ENCODE measurements at regions not wholly inside any gene's neighbourhood (a gene's known extent, or its start where the extent isn't known, plus 50 kb on each side); places are given as distances from the start of the nearest gene placed in this dataset.

DNA sequence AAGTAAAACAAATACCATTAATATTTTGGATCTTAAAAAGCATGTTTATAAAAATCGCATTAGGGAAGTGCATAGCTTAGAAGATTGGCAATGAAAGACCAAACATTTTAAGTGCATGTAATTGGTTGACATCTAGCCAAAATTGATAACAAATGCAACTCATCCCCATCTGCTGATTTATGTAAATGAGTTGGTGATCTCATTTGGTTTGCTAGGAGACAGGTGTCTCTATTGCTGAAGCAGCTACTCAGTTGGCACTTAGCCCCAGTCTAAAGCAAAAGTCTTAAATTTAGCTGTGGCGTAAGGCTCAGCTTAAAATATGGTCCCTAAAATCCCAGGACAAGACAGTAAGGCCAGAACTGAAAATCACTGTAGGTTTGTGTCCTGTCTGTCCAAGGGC lies 113.5 kb upstream of the CHL1 start:
- DNase-seq (ENCODE audit: low spot score) = no peak
- TF ChIP-seq, protein P1, sequence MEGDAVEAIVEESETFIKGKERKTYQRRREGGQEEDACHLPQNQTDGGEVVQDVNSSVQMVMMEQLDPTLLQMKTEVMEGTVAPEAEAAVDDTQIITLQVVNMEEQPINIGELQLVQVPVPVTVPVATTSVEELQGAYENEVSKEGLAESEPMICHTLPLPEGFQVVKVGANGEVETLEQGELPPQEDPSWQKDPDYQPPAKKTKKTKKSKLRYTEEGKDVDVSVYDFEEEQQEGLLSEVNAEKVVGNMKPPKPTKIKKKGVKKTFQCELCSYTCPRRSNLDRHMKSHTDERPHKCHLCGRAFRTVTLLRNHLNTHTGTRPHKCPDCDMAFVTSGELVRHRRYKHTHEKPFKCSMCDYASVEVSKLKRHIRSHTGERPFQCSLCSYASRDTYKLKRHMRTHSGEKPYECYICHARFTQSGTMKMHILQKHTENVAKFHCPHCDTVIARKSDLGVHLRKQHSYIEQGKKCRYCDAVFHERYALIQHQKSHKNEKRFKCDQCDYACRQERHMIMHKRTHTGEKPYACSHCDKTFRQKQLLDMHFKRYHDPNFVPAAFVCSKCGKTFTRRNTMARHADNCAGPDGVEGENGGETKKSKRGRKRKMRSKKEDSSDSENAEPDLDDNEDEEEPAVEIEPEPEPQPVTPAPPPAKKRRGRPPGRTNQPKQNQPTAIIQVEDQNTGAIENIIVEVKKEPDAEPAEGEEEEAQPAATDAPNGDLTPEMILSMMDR (IDR thresholded peaks at IDR 0.05) = no peak
- no peak for ATAC-seq (ENCODE audit: low FRiP score)

DNA sequence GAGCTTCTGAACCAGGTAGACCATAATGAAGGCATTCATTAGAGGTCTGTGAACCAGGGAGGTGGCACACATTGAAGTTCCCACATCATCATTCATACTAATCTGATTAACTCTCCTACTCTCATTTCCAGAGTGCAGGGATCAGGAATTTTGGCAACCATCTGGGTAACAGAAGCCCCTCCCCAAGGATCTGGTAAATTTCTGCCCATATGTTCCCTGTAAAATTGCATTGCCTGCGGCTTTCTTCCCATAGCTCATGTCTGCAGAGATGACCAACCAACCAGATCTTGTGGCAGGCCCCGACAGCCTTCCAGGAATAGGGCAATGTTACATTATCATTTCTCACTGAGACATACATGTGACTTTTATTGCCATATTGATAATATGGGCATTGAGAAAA lies 111.4 kb upstream of the CHL1 start:
- ATAC-seq (ENCODE audit: low FRiP score) (no peak), DNase-seq (ENCODE audit: low spot score) (no peak)
- TF ChIP-seq, protein P1 (IDR thresholded peaks at IDR 0.05) = no peak

DNA sequence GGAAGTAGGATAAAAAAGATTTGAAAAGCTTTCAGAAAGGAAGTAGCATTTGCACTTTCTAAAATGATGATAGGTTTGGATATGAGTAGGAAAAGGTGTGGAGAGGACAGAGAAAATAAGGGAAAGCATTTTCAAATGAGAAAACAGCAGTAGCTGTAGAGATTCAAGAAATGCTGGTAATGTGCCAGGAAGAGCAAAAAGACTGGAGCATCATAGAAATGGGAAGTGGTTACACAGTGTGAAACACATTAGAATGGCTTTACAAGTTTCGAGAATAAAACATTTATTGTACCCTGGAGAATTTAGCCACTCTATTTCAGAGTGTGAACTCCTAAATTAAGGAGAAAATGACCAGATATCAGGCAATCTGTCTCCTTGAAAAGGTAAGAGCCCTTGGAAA lies 108.3 kb upstream of the CHL1 start:
- no peak for ATAC-seq (ENCODE audit: low FRiP score)
- DNase-seq (ENCODE audit: low spot score) = no peak
- TF ChIP-seq, protein P1 (IDR thresholded peaks at IDR 0.05) = no peak

DNA sequence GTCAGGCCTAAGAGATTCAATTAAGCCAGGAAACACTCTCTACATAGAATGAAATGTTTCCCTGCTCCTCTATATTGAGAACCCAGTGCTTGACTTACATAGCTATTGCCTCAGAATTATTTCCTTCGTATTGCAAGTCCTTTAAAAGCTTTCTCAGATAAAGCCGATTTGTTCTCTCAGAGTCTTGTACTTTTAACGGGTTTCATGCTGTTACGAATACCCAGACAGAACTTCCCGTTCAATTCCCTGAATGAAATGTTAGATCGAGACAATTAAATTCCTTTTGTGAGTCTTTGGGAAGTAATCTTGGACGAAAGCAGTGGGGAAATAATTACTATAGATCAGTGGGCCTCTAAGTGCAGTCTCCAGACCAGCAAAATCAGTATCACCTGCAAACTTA lies 102.8 kb upstream of the CHL1 start:
- no peak for DNase-seq (ENCODE audit: low spot score)
- TF ChIP-seq, protein P1 (IDR thresholded peaks at IDR 0.05) = no peak
- no peak for ATAC-seq (ENCODE audit: low FRiP score)

DNA sequence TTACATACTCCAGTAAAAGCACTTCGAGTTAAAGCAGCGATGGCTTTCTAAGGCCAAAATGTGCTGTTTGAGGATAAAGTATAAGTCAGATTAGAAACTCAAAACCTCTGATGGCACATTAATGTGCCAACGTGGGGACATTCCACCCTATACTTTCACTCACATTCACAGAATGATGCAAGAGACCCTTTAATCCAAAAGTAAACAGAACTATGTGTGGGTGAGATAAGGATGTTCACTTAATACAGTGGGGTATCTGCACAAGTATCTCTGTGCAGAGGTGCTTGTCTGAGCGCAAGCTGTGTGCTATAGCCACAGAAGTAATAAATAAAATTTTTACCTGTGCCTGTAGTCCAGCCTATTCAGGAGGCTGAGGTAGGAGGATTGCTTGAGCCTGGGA lies 100.3 kb upstream of the CHL1 start:
- DNase-seq (ENCODE audit: low spot score) (no peak), ATAC-seq (ENCODE audit: low FRiP score) (no peak)
- TF ChIP-seq, protein P1 (IDR thresholded peaks at IDR 0.05) = no peak

DNA sequence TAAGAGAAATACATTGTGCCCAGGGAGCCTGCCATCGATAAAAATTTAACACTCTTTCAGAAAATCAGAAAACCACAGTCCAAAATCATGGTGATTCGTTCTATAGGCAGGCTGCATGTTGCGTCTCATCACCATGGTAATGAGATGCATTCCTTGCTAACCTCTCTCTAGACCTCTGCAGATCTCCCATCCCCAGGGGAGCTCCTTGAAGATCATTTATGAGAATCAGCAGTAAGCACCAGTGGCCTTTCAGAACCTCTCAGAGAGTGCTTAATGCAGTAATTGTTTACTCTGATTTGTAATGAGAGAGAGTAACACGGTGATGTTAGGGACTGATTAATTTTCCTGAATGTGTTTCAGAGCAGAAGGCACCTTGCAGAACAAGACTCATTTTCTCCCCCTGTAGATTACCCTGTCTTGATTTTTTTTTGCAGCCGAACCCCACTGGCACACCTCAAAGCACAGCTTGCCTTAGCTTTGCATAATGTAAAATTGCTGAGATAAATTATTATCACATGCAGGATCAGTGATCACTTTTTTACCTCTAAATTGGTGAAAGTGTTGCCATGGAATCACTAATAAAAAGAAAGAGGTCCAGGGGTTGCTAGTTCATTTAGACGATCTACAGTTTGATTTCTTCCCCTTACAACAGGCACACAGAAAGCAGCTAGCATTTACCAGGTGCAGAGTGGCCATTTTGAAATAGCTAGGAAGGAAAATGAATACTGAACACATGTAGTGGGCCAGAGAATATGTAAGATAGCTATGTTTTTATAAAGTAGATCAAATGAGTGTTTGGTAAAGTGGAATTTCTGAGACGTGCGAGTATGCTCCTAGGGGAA lies 98.9 kb upstream of the CHL1 start:
- DNase-seq (ENCODE audit: low spot score) = no peak
- ATAC-seq (ENCODE audit: low FRiP score) = no peak
- TF ChIP-seq, protein P1 (IDR thresholded peaks at IDR 0.05) = no peak

DNA sequence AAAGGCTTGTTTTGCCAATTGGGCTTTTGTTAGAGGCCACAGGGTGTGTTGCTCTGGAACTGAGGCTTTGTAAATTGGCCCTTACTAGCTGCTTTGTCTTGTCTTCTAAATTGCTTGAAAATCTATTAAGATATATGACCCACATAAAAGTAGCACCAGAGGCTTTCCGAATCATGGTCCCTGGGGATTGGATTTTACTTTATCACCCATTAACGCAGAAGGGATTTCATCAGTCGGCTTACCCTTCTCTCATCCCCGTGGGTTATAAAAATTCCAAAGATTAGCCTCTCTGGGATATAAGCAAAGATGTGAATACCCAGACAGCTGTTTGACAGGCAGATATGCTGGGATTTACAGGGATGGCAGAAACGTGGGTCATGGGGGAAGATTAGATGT lies 98.3 kb upstream of the CHL1 start:
- DNase-seq (ENCODE audit: low spot score) (no peak), ATAC-seq (ENCODE audit: low FRiP score) (no peak)
- TF ChIP-seq, protein P1 (IDR thresholded peaks at IDR 0.05) = no peak

Data from omental fat pad (tissue), 3 donors.